HG02642 (cell line): ENCODE measurements at regions not wholly inside any gene's neighbourhood (a gene's known extent, or its start where the extent isn't known, plus 50 kb on each side); places are given as distances from the start of the nearest gene placed in this dataset.
A peak's percentile ranks its signal among the peaks of the same experiment; 100 is the strongest.
"Not testable (repeated sequence)": the region's sequence is repeated elsewhere in the genome, so short reads cannot be mapped to it uniquely, and the experiment has no call there.

ENCODE experiments used
- ATAC-seq: cut with Tn5 transposase; IDR thresholded peaks from one replicate; pipeline ENCODE4 v1.9.1; 2021; ENCODE audit warnings: mild to moderate bottlenecking; ENCODE audit not compliant: unreplicated experiment, poor library complexity

DNA sequence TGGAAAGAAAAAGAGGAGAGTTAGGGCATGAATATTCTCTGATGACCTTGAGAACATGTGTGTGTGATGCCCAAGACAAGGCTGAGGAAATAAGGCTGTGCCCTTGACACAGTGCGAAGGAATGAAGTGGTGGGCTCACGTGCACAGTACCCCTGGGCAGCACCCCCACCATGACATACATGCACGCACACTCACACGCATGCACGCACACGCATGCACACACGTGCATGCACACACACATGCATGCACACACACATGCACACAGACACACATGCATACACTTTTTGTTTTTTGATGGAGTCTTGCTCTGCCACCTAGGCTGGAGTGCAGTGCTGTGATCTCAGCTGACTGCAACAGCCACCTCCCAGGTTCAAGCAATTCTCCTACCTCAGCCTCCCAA lies 118.1 kb downstream of the GATA3 start:
- no peak for ATAC-seq

DNA sequence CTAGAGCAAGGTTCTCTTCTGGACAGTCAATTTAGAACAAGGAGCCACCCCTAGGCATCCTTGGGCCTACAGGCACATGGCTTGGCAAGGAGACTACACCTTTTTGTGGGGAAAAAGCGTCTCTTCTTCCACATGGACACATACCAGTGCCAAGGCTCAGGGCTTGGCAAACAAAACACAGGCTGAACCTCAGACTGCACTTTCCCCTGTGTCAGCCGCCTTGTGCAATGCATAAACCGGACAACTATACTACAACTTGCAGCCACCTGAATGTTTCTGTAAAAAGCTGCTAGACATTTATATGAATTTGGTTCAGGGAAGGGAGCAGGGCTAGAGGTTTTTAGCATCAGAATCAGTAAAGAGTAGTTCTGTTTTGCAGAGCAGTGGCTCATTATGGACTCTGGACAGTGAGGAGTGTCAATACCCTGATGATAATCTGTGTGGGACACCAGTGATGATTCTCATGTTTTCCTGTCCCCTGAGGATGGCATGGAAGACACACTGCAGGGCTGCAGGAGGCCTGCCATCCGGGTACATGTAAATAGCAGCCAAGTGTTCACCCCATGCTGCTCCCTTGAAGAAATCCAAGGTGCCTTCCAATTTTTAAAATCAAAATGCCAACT lies 118.9 kb downstream of the GATA3 start:
- no peak for ATAC-seq

DNA sequence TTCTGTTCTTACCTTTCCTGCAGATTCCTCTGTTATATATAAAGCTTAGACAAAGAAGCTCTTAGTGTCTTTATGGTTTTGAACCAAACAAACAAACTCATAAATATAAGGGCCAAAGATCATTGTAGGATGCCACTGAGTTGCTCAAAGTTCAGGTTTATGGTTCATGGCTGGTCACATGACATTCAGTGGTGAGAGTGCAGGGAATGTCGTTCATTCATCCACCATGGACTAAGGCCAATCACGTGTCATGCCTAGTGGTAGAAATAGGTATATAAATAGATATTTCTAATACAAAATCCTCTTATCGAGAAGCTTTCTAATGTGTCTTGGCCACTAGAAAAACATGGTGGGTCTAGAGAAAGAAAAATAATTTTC lies 119.4 kb downstream of the GATA3 start:
- no peak for ATAC-seq

DNA sequence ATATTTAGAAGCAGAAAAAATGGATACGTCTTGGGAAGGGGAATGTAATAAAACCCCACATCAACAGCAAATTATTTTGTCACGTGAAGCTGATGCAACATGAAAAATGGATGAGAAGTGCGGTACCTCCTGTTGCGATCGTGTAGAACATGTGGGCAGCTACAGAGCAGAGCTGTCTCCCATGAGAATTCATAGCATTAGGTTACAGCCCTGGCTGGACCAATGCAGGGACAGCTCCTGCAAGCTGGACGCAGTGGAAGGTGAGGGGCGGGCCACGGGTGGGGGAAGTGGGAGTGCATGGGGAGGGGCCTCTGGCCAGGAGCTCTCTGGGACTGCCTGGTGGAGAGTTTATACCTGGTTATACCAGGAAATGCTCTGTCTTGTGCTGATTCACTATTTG lies 120.3 kb downstream of the GATA3 start:
- ATAC-seq: no peak

DNA sequence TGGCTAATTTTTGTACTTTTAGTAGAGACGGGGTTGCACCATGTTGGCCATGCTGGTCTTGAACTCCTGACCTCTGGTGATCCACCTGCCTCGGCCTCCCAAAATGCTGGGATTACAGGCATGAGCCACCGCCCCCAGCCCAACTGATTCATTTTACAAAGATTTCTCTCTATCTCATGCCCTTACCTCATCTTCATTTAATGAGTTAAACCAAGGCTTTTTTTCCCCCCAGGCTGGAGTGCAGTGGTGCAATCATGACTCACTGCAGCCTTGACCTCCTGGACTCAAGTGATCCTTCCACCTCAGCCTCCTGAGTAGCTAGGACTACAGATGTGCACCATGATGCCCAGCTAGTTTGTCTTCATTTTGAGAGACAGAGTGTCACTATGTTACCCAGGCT lies 123.0 kb downstream of the GATA3 start:
- ATAC-seq: not testable (repeated sequence)

DNA sequence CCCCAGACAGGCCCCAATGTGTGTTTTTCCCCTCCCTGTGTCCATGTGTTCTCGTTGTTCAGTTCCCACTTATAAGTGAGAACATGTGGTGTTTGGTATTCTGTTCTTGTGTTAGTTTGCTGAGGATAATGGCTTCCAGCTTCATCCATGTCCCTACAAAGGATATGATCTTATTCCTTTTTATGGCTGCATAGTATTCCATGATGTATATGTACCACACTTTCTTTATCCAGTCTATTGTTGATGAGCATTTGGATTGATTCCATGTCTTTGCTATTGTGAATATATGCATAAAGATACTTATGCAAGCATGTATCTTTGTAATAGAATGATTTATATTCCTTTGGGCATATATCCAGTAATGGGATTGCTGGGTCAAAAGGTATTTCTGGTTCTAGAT lies 125.3 kb downstream of the GATA3 start:
- not testable (repeated sequence) for ATAC-seq

DNA sequence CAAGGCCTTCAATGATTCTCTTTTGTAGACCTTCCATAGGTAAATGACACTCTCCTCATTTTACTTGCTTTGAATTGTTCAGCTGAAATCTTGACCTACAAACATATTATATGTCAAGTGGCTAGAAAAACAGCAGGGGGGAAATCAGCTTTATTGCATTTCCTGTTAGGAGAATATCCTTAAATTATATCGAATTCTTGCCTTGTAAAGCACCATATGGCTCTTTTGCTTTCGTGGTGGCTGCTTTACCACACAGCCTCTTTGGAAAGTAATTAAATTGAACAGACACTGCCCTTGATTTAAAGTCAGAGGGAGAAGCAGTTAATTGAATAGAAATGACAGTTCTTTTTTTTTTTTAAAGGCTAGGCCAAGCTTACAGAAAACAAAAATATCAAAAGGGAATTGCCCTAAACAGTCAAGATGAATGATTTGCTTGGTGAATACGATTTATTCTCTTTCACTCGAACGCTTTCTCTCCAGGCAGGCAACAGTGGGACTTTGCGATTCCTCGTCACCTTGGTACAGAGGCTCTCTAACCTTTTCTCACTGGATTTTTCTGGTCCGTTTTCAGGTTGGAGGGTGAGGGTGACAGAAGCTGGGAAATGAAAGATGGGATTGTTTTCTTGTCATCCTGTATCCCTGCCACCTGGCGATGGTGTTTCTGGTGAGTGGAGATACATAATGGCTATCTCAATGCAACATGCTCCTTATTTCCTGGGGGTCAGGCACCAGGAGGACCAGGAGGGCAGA lies 126.0 kb downstream of the GATA3 start:
- ATAC-seq: no peak

DNA sequence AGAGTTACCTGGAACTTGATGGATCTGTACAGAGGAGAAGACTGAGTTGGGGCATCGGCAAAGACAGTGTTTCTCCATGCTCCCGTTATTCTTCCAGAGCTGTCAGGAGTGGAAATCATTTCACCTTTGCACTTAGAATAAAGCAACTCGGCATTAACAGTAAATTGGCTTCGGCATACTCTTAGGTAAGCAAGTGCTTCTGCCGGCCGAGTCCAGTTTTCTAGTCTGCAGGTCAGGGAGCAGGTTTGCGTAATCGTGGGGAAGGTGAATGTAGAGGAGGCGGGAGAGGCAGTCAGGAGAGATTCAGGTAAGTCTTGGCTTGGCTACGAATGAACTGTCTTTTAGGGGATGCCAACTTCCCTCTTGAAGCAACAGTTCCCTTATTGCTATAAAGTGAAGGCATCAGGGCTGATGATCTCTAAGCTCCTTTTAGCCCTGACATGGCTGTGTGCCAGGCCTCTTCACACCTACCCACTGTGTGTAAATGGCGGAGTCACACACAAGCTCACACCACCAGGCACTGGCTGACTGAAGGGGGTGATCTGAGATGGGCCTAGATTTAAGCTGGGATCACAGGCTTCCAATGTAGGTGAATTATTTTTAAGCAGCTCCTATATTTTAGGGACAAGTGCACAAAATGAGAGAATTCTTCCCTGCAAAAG lies 127.1 kb downstream of the GATA3 start:
- ATAC-seq: no peak

DNA sequence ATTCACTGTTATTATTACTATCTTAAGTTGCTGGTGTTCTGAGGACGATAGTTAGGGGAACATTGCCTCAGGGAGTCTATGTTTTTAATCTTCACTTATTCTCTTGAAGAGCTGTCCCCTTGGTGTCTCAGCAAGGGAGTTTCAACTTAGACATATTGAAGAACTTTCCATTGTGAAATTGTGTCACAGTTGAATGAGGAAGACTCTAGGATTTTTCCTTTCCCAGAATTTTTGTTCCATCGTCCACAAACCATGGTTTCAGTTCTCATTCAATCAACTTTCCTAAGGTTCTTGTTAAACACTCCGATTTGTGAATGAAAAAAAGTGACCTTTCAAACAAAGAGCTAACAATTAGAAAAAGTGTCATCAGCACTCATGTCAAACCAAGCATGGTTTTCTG lies 128.3 kb downstream of the GATA3 start:
- no peak for ATAC-seq

DNA sequence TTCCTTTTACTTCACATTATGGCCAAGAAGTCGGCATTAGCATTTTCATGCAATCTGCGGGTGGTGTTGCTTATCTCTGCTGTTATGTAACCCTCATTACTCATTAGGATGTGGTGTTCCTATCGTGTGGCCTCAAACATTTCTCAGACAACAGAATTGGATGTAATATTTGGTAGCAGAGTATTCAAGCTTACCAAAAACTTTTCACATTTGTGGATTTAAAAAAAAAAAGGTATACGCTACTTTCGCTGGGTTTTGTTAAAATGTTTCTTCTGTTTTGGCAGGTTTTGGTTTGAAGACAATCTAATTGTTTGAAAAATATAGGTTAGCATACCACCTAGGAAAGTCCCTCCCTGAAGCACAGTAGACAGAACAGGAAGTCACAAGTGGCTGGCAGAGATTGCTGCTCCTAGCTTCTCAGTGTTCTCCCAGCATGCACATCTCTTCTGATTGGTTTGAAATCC lies 128.8 kb downstream of the GATA3 start:
- peak; percentile 52 for ATAC-seq

DNA sequence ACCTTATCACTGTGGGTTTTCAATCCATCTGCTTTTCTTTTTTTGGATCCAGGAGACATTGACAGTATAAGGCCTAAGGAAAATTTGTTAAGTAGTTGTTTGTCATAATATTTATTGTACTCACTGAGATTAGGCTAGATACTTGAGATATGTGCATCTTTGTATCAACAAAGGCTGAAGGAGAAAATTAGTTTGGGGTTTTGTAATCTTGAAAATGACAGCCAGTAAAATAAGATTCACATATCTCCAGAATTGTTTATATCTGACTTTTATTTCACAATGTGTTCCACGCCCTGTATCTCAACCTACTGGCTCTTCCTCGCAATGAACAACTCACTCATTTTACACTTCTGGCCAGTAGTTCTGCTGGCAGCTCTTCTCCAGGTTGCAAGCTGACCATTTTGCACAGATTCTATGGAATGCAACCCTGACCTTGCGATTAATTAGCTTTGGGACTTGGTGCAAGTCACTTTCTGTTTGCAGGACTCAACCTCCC lies 132.7 kb downstream of the GATA3 start:
- no peak for ATAC-seq

DNA sequence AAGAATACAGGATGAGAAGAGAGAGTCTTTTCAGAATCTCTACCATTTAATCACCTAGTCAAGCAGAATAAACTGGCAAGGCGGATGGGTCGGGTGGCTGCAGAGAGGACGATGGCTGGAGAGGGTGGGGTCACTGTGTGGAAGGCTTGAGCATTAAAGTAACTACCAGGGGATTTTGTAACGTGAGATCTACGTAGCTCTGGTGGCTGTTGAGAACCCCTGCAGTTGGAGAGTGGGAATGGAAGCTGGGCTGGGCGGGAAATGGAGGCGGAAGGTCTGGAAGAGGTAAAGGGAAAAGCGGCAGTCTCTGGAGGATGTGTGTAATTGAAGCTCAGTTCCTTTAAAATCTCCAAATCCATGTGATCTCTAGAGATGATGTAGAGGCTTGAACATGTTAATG lies 135.0 kb downstream of the GATA3 start:
- no peak for ATAC-seq

DNA sequence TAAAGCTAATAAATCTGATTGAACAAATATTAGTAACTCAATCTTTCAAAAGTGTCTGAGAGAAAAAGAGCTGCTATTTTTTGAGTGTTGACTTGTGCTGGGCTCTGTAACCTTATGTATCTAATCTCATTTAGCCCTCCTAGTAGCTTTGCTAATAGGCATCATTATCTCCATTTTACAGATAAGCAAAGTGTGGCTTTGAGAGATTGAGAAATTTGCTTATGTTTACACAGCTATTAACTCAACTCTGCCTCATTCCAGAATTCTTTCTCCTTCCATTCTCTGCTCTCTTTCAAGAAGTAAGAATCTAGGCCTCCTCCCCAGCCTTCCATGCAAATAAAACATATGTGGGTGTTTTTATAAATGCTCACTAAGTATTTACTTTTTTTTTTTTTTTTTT lies 137.8 kb downstream of the GATA3 start:
- no peak for ATAC-seq

DNA sequence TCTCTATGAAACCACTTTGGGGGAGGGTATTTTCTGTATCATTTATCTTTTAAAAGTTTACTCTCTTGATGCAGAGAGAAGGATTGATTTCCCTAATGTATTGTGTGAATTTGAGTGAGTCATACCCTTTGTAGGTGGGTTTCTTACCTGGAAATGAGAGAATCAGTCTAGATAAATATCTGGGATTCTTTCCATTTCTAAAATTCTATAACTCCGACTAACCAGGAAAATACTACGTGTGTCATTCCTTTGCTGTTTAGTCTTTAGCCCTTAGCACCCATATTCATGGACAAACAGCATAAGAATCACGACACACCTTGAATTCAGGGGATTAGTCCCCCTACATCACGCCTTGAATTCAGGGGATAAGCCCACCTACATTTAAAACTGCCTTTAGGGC lies 139.1 kb downstream of the GATA3 start:
- no peak for ATAC-seq

DNA sequence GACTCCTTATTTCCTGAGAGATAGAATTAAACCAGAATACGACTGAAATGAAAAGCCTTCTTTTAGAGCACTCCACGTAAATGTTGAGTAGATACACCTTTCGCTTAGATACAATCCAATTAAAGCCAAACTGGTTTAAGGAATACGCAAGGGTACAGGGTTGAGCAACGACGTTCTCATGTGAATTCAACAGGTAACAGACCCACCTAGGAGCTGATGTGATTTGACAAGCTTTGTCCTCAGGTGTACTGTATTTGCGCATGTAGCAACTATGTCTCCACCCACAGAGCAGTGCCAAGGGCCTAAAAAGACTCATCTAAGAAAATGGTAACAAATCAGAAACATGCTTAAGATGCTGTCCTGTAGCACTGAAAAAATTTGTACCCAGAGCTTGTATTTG lies 139.6 kb downstream of the GATA3 start:
- ATAC-seq: no peak

DNA sequence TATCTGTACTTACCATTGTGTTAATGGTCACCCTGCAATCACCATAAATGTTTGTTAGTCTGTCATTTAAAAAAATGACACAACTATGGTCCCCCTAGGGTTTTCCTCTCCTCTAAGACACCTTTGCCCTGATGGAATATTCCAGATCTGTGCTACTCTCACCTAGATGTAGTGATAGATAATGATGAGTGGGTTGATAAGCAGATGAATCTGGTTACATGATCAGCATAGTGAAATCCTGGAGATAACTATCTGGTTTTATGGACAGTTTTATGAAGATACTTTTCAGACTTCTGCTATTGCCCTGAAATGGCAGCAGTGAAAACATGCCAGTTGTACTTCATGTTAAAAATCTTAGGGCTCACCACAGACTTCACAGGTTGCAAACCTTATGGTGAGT lies 152.4 kb downstream of the GATA3 start:
- ATAC-seq: no peak

DNA sequence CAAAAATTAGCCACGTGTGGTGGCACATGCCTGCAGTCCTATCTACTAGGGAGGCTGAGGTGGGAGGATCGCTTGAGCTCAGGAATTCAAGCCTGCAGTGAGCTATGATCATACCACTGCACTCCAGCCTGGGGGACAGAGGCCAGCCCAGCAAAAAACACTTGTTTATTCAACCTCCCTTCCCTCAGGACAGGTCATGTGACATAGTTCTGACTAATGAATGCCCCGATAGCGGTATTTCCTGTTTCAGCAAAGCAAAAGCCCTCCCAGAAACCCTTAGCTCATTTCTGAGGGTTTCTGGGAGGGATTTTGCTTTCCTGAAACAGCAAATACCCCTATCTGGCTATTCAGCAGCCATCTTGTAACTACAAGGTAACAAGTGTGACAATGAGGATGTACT lies 157.1 kb downstream of the GATA3 start:
- ATAC-seq: no peak

DNA sequence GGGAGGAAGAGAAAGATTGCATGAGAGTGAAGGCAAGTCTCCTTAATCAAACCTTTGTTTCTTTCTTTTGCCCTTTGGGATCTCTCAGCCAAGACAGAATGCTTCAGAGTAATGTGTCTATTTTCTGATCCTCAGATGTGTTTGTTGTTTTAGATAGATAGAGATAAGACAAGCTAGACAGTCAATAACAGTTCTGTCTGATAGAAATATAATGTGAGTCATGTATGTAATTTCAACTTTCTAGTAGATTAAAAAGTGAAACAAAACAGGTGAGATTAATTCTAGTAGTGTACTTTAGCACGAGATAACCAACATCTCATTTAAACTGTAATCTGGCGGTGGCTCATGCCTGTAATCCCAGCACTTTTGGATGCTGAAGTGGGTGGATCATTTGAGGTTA lies 159.2 kb downstream of the GATA3 start:
- no peak for ATAC-seq

DNA sequence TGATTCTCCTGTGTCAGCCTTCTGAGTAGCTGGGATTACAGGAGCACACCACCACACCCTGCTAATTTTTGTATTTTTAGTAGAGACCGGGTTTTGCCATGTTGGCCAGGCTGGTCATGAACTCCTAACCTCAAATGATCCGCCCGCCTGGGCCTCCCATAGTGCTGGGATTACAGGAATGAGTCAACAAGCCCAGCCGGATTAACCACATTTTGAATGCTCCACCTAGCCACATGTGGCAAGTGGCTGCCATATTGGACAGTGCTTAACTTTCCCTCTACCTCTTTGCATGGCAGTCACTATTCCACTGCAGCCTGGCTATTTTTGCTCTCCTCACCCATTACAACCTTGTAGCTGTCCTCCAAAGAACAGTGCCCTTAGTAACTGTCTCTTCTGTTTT lies 160.1 kb downstream of the GATA3 start:
- ATAC-seq: no peak

DNA sequence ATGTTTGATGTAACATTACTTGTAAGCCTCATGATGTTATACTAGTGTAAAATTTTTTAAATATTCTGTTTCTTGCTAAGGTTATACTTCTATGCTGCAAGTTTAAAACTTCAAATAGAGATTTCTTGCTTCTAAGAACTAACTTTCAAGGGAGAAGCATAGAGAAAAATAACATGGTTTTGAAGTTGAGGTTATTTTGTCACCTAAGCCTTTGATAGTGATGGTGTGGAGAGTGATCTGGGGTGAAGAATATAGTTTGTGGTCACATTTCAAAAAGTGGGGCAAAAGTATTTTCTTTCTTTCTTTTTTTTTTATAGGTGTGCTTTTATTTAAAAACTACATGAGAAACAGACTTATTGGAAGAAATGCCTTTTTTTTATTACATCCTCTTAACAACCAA lies 162.4 kb downstream of the GATA3 start:
- no peak for ATAC-seq

DNA sequence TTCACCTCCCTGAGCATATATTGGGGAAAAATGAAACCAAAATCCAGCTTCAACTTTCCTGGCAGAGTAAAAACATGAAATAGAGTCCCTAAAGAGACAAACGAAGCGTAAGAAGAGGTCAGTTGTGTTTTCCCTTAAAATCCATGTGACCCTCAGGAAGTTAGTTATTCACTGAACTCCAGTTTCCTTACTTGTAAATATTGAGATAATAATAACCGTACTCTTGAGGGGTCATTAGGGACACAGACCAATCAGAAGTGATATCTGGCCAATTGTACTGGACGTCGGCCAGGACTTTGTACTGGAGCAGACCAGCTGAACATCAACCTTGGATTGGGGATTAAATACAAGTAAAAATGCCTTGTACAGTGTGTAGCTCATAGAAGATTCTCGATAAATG lies 167.0 kb downstream of the GATA3 start:
- ATAC-seq: no peak

DNA sequence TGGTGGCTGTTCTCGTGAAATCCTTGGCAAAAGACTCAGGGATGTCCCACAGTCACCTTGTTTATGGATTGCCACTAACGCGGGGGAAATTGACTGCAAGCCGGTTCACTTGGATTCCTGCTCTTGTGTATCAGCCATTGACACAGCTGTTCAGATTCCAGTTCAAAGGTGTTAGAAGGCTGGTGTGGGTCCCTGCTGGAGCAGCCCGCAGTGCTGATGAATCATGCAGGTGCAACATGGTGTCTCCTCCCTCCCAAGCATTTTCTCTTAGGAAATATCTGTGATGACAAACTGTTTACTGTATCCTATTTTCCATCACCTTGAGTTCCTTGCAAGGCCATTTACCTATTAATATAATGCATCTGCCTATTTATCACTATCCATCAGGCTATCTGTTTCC lies 170.1 kb downstream of the GATA3 start:
- ATAC-seq: no peak
